ENCODE measurements at regions not wholly inside any gene's neighbourhood (a gene's known extent, or its start where the extent isn't known, plus 50 kb on each side); places are given as distances from the start of the nearest gene placed in this dataset.

DNA sequence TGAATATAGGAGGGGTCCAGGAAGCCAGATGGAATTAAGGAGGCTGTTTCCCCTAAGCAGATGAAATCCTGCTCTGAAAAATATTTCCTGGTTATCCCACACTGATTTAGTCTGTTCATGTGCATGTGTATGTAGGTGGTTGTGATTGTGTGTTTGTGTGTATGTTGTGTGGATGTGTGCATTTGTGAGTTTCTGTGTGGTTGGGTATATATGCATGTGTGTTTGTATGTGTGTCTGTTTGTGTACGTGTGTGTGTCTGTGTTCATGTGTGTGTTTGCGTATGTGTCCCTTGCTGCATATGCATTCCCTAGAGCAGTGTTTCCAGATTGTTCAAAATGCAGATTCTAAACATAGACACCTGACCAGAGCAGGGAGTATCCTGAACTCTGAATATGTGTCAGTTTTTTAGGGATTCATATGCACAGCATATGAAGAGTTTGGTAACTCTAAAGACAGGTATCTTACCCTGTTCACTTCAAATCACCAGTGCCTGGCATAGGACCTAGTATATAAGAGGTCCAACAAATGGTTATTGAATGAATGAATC lies 239.8 kb downstream of the MAFB start:
- Histone ChIP-seq H2AFZ (ENCODE audit: low read length) (no peak overlapping the region), H3K4me1 (ENCODE audit: insufficient read depth, low read length, poor library complexity, severe bottlenecking) (no peaks in the 10 kb centered on the region), H3F3A (ENCODE audit: low read depth) (no peaks in the 10 kb centered on the region), H4K20me1 (ENCODE audit: insufficient read depth, low read length, poor library complexity, severe bottlenecking) (no peaks in the 10 kb centered on the region), H3K9me2 (replicated peaks; ENCODE audit: low read depth, low read length) (no peaks in the 10 kb centered on the region), H3K36me3 (ENCODE audit: insufficient read depth, low read length) (no peaks in the 10 kb centered on the region), H3K27me3 (ENCODE audit: insufficient read depth, low read length, poor library complexity, severe bottlenecking) (no peaks in the 10 kb centered on the region), H3K4me3 (ENCODE audit: low read length, poor library complexity, severe bottlenecking) (no peak overlapping the region), H3K9me3 (ENCODE audit: insufficient read depth, low read depth, low read length) (no peaks in the 10 kb centered on the region), H3K4me2 (ENCODE audit: low read depth, low read length, poor library complexity, severe bottlenecking) (no peak overlapping the region), H3K9ac (ENCODE audit: low read depth, low read length, poor library complexity, severe bottlenecking) (no peak overlapping the region), H3K79me2 (ENCODE audit: insufficient read depth, low read length) (no peaks in the 10 kb centered on the region)
- TF ChIP-seq, protein P1, sequence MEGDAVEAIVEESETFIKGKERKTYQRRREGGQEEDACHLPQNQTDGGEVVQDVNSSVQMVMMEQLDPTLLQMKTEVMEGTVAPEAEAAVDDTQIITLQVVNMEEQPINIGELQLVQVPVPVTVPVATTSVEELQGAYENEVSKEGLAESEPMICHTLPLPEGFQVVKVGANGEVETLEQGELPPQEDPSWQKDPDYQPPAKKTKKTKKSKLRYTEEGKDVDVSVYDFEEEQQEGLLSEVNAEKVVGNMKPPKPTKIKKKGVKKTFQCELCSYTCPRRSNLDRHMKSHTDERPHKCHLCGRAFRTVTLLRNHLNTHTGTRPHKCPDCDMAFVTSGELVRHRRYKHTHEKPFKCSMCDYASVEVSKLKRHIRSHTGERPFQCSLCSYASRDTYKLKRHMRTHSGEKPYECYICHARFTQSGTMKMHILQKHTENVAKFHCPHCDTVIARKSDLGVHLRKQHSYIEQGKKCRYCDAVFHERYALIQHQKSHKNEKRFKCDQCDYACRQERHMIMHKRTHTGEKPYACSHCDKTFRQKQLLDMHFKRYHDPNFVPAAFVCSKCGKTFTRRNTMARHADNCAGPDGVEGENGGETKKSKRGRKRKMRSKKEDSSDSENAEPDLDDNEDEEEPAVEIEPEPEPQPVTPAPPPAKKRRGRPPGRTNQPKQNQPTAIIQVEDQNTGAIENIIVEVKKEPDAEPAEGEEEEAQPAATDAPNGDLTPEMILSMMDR (conservative IDR thresholded peaks at IDR 0.05; ENCODE audit: low read length), result no peak
- TF ChIP-seq EZH2phosphoT487 (IDR thresholded peaks at IDR 0.05; ENCODE audit: borderline replicate concordance), result no peak

- H2AFZ ChIP-seq (ENCODE audit: low read length), result no peak overlapping the region
- no peaks in the 10 kb centered on the region for H3K27me3 ChIP-seq (ENCODE audit: insufficient read depth, low read length, poor library complexity, severe bottlenecking)
- no peaks in the 10 kb centered on the region for H3K4me1 ChIP-seq (ENCODE audit: insufficient read depth, low read length, poor library complexity, severe bottlenecking)
- no peaks in the 10 kb centered on the region for H3K9me2 ChIP-seq (replicated peaks; ENCODE audit: low read depth, low read length)
- no peaks in the 10 kb centered on the region for H4K20me1 ChIP-seq (ENCODE audit: insufficient read depth, low read length, poor library complexity, severe bottlenecking)
- no peak overlapping the region for H3K4me3 ChIP-seq (ENCODE audit: low read length, poor library complexity, severe bottlenecking)
- H3K79me2 ChIP-seq (ENCODE audit: insufficient read depth, low read length), result no peaks in the 10 kb centered on the region
- no peaks in the 10 kb centered on the region for H3K36me3 ChIP-seq (ENCODE audit: insufficient read depth, low read length)
- H3F3A ChIP-seq (ENCODE audit: low read depth), result no peaks in the 10 kb centered on the region
- TF ChIP-seq EZH2phosphoT487 (IDR thresholded peaks at IDR 0.05; ENCODE audit: borderline replicate concordance), result no peak
- TF ChIP-seq, protein P1 (conservative IDR thresholded peaks at IDR 0.05; ENCODE audit: low read length), result no peak
- H3K9ac ChIP-seq (ENCODE audit: low read depth, low read length, poor library complexity, severe bottlenecking), result no peak overlapping the region
- H3K9me3 ChIP-seq (ENCODE audit: insufficient read depth, low read depth, low read length), result no peaks in the 10 kb centered on the region
- H3K4me2 ChIP-seq (ENCODE audit: low read depth, low read length, poor library complexity, severe bottlenecking), result no peak overlapping the region
Observed at GRCh38 chr20:40446888-40447287, 242.1 kb downstream of the MAFB start.

- no peaks in the 10 kb centered on the region for H3K27me3 ChIP-seq (ENCODE audit: insufficient read depth, low read length, poor library complexity, severe bottlenecking)
- no peaks in the 10 kb centered on the region for H3K36me3 ChIP-seq (ENCODE audit: insufficient read depth, low read length)
- no peaks in the 10 kb centered on the region for H3K4me1 ChIP-seq (ENCODE audit: insufficient read depth, low read length, poor library complexity, severe bottlenecking)
Observed at GRCh38 chr20:40444516-40444915, 244.5 kb downstream of the MAFB start.

More at GRCh38 chr20:40444516-40444915, 244.5 kb downstream of the MAFB start:
- H4K20me1 ChIP-seq (ENCODE audit: insufficient read depth, low read length, poor library complexity, severe bottlenecking), result no peaks in the 10 kb centered on the region
- H3K9ac ChIP-seq (ENCODE audit: low read depth, low read length, poor library complexity, severe bottlenecking), result no peak overlapping the region
- no peaks in the 10 kb centered on the region for H3K79me2 ChIP-seq (ENCODE audit: insufficient read depth, low read length)
- TF ChIP-seq EZH2phosphoT487 (IDR thresholded peaks at IDR 0.05; ENCODE audit: borderline replicate concordance), result no peak
- TF ChIP-seq, protein P1 (conservative IDR thresholded peaks at IDR 0.05; ENCODE audit: low read length), result no peak
- H2AFZ ChIP-seq (ENCODE audit: low read length), result no peak overlapping the region
- H3K9me3 ChIP-seq (ENCODE audit: insufficient read depth, low read depth, low read length), result no peaks in the 10 kb centered on the region
- no peak overlapping the region for H3K4me2 ChIP-seq (ENCODE audit: low read depth, low read length, poor library complexity, severe bottlenecking)
- no peaks in the 10 kb centered on the region for H3F3A ChIP-seq (ENCODE audit: low read depth)
- no peak overlapping the region for H3K4me3 ChIP-seq (ENCODE audit: low read length, poor library complexity, severe bottlenecking)
- no peaks in the 10 kb centered on the region for H3K9me2 ChIP-seq (replicated peaks; ENCODE audit: low read depth, low read length)
